Calu3 (cell line): ENCODE measurements at regions not wholly inside any gene's neighbourhood (a gene's known extent, or its start where the extent isn't known, plus 50 kb on each side); places are given as distances from the start of the nearest gene placed in this dataset.

ENCODE experiments used
- BruUV-seq: library from RNA; stranded (reverse); fragments of 400-500 nt; replicated peaks from 2 replicates; lab custom pipeline; 2021; lab: Mats Ljungman, UMichigan
- CTCF ChIA-PET: fragments of 300-600 bp; sonication (Branson Sonifier 250); formaldehyde crosslinking; loops from one replicate; lab custom pipeline; 2022; ENCODE audit warnings: antibody characterized with exemption; lab: Charles Lee
- DNase-seq: peaks from one replicate; pipeline ENCODE4 v3.0.0; 2022
- H3K27ac Mint-ChIP-seq: one replicate; pipeline ENCODE4 v1.8.0; 2022; ENCODE audit warnings: mixed read lengths; ENCODE audit not compliant: unreplicated experiment
- H3K27me3 Mint-ChIP-seq: one replicate; pipeline ENCODE4 v1.8.0; 2022; ENCODE audit warnings: mixed read lengths; ENCODE audit not compliant: unreplicated experiment
- H3K36me3 Mint-ChIP-seq: one replicate; pipeline ENCODE4 v1.8.0; 2022; ENCODE audit warnings: mild to moderate bottlenecking, moderate library complexity, mixed read lengths; ENCODE audit not compliant: insufficient read depth, unreplicated experiment
- H3K4me1 Mint-ChIP-seq: one replicate; pipeline ENCODE4 v1.8.0; 2022; ENCODE audit warnings: mild to moderate bottlenecking, low read depth, mixed read lengths; ENCODE audit not compliant: unreplicated experiment
- H3K4me3 Mint-ChIP-seq: one replicate; pipeline ENCODE4 v1.8.0; 2022; ENCODE audit warnings: mild to moderate bottlenecking, low read depth, moderate library complexity, mixed read lengths; ENCODE audit not compliant: unreplicated experiment
- H3K9me3 Mint-ChIP-seq: one replicate; pipeline ENCODE4 v1.8.0; 2022; ENCODE audit warnings: low read depth, mixed read lengths; ENCODE audit not compliant: unreplicated experiment
- intact Hi-C: fragments of 100-400 bp; cut with micrococcal nuclease; formaldehyde crosslinking; loops from one replicate; pipeline ENCODE4 v1.10.0; 2022; ENCODE audit not compliant: unreplicated experiment
- TF ChIP-seq, protein P1 (sequence below): fragments of 200-600 bp; IDR thresholded peaks from one replicate; pipeline ENCODE4 v1.8.0; 2022; ENCODE audit warnings: antibody characterized with exemption; ENCODE audit not compliant: unreplicated experiment

- peaks cover 3% of the 10 kb centered on the region for H3K9me3 Mint-ChIP-seq
- no peaks in the 10 kb centered on the region for H3K27me3 Mint-ChIP-seq
- DNase-seq = no peak
- TF ChIP-seq, protein P1, sequence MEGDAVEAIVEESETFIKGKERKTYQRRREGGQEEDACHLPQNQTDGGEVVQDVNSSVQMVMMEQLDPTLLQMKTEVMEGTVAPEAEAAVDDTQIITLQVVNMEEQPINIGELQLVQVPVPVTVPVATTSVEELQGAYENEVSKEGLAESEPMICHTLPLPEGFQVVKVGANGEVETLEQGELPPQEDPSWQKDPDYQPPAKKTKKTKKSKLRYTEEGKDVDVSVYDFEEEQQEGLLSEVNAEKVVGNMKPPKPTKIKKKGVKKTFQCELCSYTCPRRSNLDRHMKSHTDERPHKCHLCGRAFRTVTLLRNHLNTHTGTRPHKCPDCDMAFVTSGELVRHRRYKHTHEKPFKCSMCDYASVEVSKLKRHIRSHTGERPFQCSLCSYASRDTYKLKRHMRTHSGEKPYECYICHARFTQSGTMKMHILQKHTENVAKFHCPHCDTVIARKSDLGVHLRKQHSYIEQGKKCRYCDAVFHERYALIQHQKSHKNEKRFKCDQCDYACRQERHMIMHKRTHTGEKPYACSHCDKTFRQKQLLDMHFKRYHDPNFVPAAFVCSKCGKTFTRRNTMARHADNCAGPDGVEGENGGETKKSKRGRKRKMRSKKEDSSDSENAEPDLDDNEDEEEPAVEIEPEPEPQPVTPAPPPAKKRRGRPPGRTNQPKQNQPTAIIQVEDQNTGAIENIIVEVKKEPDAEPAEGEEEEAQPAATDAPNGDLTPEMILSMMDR = no peak
- H3K36me3 Mint-ChIP-seq = no peaks in the 10 kb centered on the region
- no peaks in the 10 kb centered on the region for H3K4me1 Mint-ChIP-seq
- no TSS peak for BruUV-seq
- H3K4me3 Mint-ChIP-seq = no peak overlapping the region
- intact Hi-C loops = no loop called here
- CTCF ChIA-PET = no interaction called here
- H3K27ac Mint-ChIP-seq = no peak overlapping the region
Measured at GRCh38 chr13:47119575-47120235, 222.9 kb upstream of the HTR2A start.

DNA sequence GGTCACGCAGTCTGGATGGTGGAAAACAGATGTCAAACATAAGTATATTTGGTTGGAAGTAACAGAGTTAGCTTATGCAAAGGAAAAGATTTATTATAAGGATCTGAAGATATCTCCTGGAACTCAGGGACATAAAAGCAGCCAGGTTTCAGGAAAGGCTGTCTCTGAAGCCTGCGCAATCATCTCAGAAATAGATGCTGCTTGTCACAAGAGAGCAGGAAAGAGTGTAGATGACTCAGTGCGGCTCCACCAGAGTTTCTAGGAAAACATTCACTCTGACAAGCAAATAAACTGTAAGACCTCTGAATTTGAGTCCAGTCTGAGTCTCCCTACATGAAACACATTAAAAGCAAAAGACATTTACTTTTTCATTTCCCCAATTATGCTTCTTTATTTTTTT, 220.4 kb upstream of the HTR2A start:
- Mint-ChIP-seq H3K4me1 (peaks cover 9% of the 10 kb centered on the region), H3K27ac (no peak overlapping the region)

GRCh38 chr13:47114030-47114429, 217.2 kb upstream of the HTR2A start:
- H3K4me1 Mint-ChIP-seq = peaks cover 37% of the 10 kb centered on the region
- CTCF ChIA-PET = no interaction called here
- intact Hi-C loops = no loop called here
- no TSS peak for BruUV-seq
- H3K27ac Mint-ChIP-seq = no peak overlapping the region
- no peaks in the 10 kb centered on the region for H3K27me3 Mint-ChIP-seq
- no peaks in the 10 kb centered on the region for H3K9me3 Mint-ChIP-seq
- H3K4me3 Mint-ChIP-seq = no peak overlapping the region
- TF ChIP-seq, protein P1 = no peak
- no peak for DNase-seq
- H3K36me3 Mint-ChIP-seq = no peaks in the 10 kb centered on the region

More for the DNA sequence above, 220.4 kb upstream of the HTR2A start:
- no TSS peak for BruUV-seq
- no peaks in the 10 kb centered on the region for H3K27me3 Mint-ChIP-seq
- DNase-seq = no peak
- no peaks in the 10 kb centered on the region for H3K9me3 Mint-ChIP-seq
- no peaks in the 10 kb centered on the region for H3K36me3 Mint-ChIP-seq
- H3K4me3 Mint-ChIP-seq = no peak overlapping the region
- intact Hi-C loops = no loop called here
- CTCF ChIA-PET = no interaction called here
- TF ChIP-seq, protein P1 = no peak

- no peaks in the 10 kb centered on the region for H3K27me3 Mint-ChIP-seq
- no peaks in the 10 kb centered on the region for H3K9me3 Mint-ChIP-seq
- no peak for DNase-seq
- no peak overlapping the region for H3K4me3 Mint-ChIP-seq
- H3K36me3 Mint-ChIP-seq = no peaks in the 10 kb centered on the region
- H3K27ac Mint-ChIP-seq = no peak overlapping the region
- peaks cover 42% of the 10 kb centered on the region for H3K4me1 Mint-ChIP-seq
- TF ChIP-seq, protein P1 = no peak
- no TSS peak for BruUV-seq
- CTCF ChIA-PET = no interaction called here
- intact Hi-C loops = no loop called here
Measured at GRCh38 chr13:47112903-47113299, 216.0 kb upstream of the HTR2A start.
